Natural killer cell (primary cell): ENCODE measurements at regions not wholly inside any gene's neighbourhood (a gene's known extent, or its start where the extent isn't known, plus 50 kb on each side); places are given as distances from the start of the nearest gene placed in this dataset.

Source experiments
- ATAC-seq, 3 donors: fragments of 150-1000 bp in 2 of 3; fragments of 200-7000 bp in 1 of 3; cut with Tn5 transposase; 1 replicate in 1 of 3; 2 replicates in 2 of 3; pipeline ENCODE4 v1.10.0; 2021; ENCODE audit warnings: mild to moderate bottlenecking in 2 of 3, moderate library complexity in 2 of 3
- DNase-seq, 2 donors: peaks; one replicate each; pipeline versions ENCODE4 v3.0.0 to v3.0.0-alpha.2; 2013 to 2021; ENCODE audit warnings: mixed read lengths in 1 of 2
- H3K27ac ChIP-seq: one replicate; pipeline ENCODE4 v1.5.1; 2013; ENCODE audit warnings: mild to moderate bottlenecking, low read length
- H3K27me3 ChIP-seq: one replicate; pipeline ENCODE4 v1.6.1; 2013; ENCODE audit warnings: low read length; ENCODE audit not compliant: control insufficient read depth, insufficient read depth
- H3K36me3 ChIP-seq: one replicate; pipeline ENCODE4 v1.6.1; 2013; ENCODE audit warnings: low read length; ENCODE audit not compliant: control insufficient read depth, insufficient read depth
- H3K4me1 ChIP-seq: one replicate; pipeline ENCODE4 v1.6.1; 2013; ENCODE audit warnings: low read length; ENCODE audit not compliant: control insufficient read depth, insufficient read depth
- H3K4me3 ChIP-seq: one replicate; pipeline ENCODE4 v1.5.1; 2013; ENCODE audit warnings: low read length
- H3K9me3 ChIP-seq: one replicate; pipeline ENCODE4 v1.6.1; 2013; ENCODE audit warnings: low read length; ENCODE audit not compliant: control insufficient read depth, insufficient read depth
- H3K27ac Mint-ChIP-seq, 2 donors: one replicate each; pipeline ENCODE4 v1.8.0; 2022; ENCODE audit warnings: mild to moderate bottlenecking in 2 of 2, mixed read lengths in 2 of 2, moderate library complexity in 1 of 2
- H3K27me3 Mint-ChIP-seq, 2 donors: one replicate each; pipeline ENCODE4 v1.8.0; 2022; ENCODE audit warnings: low read depth in 2 of 2, mixed read lengths in 2 of 2
- H3K36me3 Mint-ChIP-seq: one replicate; pipeline ENCODE4 v1.8.0; 2022; ENCODE audit warnings: mixed read lengths
- H3K4me1 Mint-ChIP-seq, 2 donors: one replicate each; pipeline ENCODE4 v1.8.0; 2022; ENCODE audit warnings: mixed read lengths in 2 of 2
- H3K4me3 Mint-ChIP-seq: one replicate; pipeline ENCODE4 v1.8.0; 2022; ENCODE audit warnings: mild to moderate bottlenecking, moderate library complexity, mixed read lengths
- H3K9me3 Mint-ChIP-seq, 2 donors: one replicate each; pipeline ENCODE4 v1.8.0; 2022; ENCODE audit warnings: mixed read lengths in 2 of 2
- CTCF ChIP-seq: fragments of 200-600 bp; IDR thresholded peaks from one replicate; pipeline ENCODE4 v1.8.0; 2022; ENCODE audit warnings: antibody characterized with exemption
- WGBS: methylation state at CpG from one replicate; pipeline ENCODE4 v1.1.7; 2013; ENCODE audit warnings: missing lambda C conversion rate; ENCODE audit not compliant: insufficient coverage; 5-methylcytosine and 5-hydroxymethylcytosine counted together
- intact Hi-C: fragments of 100-400 bp; cut with micrococcal nuclease; formaldehyde crosslinking; loops from one replicate; pipeline ENCODE4 v1.14.2; 2022

- H3K36me3 Mint-ChIP-seq, result no peaks in the 10 kb centered on the region
Measured at GRCh38 chr12:108418164-108418890, 79.2 kb upstream of the CMKLR1 start.

GRCh38 chr12:108414021-108414420 lies 74.9 kb upstream of the CMKLR1 start:
- H3K9me3 Mint-ChIP-seq, result peaks cover 2 to 5% of the 10 kb centered on the region in 2 donors
- no peak for TF ChIP-seq CTCF
- H3K27ac Mint-ChIP-seq, result no peak overlapping the region
- intact Hi-C loops, result no loop called here
- H3K9me3 ChIP-seq, result no peaks in the 10 kb centered on the region
- no peaks in the 10 kb centered on the region for H3K36me3 ChIP-seq
- DNase-seq, result no peak
- H3K4me1 Mint-ChIP-seq, result peaks cover 5 to 6% of the 10 kb centered on the region in 2 donors
- no peaks in the 10 kb centered on the region for H3K4me1 ChIP-seq
- peaks cover 9 to 13% of the 10 kb centered on the region in 2 donors for H3K27me3 Mint-ChIP-seq
- no peak overlapping the region for H3K27ac ChIP-seq
- no peaks in the 10 kb centered on the region for H3K36me3 Mint-ChIP-seq
- no peak for ATAC-seq
- no peak overlapping the region for H3K4me3 ChIP-seq
- H3K27me3 ChIP-seq, result no peaks in the 10 kb centered on the region
- 85% methylated on average over 6 of the region's 6 CpGs for WGBS
- no peak overlapping the region for H3K4me3 Mint-ChIP-seq

More at GRCh38 chr12:108418164-108418890, 79.2 kb upstream of the CMKLR1 start:
- Histone ChIP-seq H3K27me3 (no peaks in the 10 kb centered on the region), H3K4me1 (no peaks in the 10 kb centered on the region), H3K27ac (no peak overlapping the region), H3K9me3 (no peaks in the 10 kb centered on the region), H3K36me3 (no peaks in the 10 kb centered on the region), H3K4me3 (no peak overlapping the region)
- peaks cover 0 to 8% of the 10 kb centered on the region in 2 donors for H3K27me3 Mint-ChIP-seq
- H3K4me3 Mint-ChIP-seq, result no peak overlapping the region
- peaks cover 2 to 5% of the 10 kb centered on the region in 2 donors for H3K9me3 Mint-ChIP-seq
- H3K4me1 Mint-ChIP-seq, result peaks cover under 1 to 6% of the 10 kb centered on the region in 2 donors
- no peak overlapping the region for H3K27ac Mint-ChIP-seq
- intact Hi-C loops, result no loop called here
- no peak for TF ChIP-seq CTCF
- DNase-seq (no peak), ATAC-seq (no peak)
- 96% methylated on average over 2 of the region's 2 CpGs for WGBS

DNA sequence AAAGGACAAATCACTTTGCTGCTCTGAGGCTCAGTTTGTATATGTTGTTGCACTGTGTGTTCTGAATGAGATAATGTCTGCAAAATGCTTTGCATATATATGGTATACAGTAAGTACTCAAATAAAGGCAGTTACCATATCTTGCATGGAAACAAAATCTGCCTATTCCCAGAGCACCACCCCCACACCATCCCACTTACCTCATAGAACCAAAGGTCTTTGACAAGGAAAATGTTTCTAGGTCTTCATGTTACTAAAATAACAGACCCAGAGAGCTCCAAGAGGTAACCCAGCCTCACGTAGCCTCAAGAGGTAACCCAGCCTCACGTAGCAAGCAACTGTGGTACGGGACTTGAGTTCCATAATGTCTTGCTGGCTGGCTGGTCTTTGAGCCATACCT lies 71.6 kb upstream of the CMKLR1 start:
- no peak for TF ChIP-seq CTCF
- intact Hi-C loops, result no loop called here
- no peaks in the 10 kb centered on the region for H3K4me1 ChIP-seq
- H3K36me3 Mint-ChIP-seq, result peaks cover 8% of the 10 kb centered on the region
- no peaks in the 10 kb centered on the region for H3K27me3 ChIP-seq
- H3K27ac Mint-ChIP-seq, result no peak overlapping the region
- no peak overlapping the region for H3K27ac ChIP-seq
- WGBS, result 87% methylated on average over 3 of the region's 3 CpGs
- peaks cover 11 to 14% of the 10 kb centered on the region in 2 donors for H3K27me3 Mint-ChIP-seq
- no peak overlapping the region for H3K4me3 ChIP-seq
- H3K36me3 ChIP-seq, result no peaks in the 10 kb centered on the region
- peaks cover 5 to 6% of the 10 kb centered on the region in 2 donors for H3K4me1 Mint-ChIP-seq
- DNase-seq (no peak), ATAC-seq (no peak)
- peaks cover 2 to 6% of the 10 kb centered on the region in 2 donors for H3K9me3 Mint-ChIP-seq
- no peak overlapping the region for H3K4me3 Mint-ChIP-seq
- no peaks in the 10 kb centered on the region for H3K9me3 ChIP-seq

- Mint-ChIP-seq H3K4me1 (peaks cover 5 to 6% of the 10 kb centered on the region in 2 donors), H3K27me3 (peaks cover 10 to 17% of the 10 kb centered on the region in 2 donors), H3K4me3 (no peak overlapping the region), H3K36me3 (peaks cover 12% of the 10 kb centered on the region), H3K9me3 (peaks cover 2 to 9% of the 10 kb centered on the region in 2 donors), H3K27ac (no peak overlapping the region)
- no peak overlapping the region for H3K4me3 ChIP-seq
- H3K9me3 ChIP-seq, result no peaks in the 10 kb centered on the region
- H3K4me1 ChIP-seq, result no peaks in the 10 kb centered on the region
- no peak overlapping the region for H3K27ac ChIP-seq
- ATAC-seq (no peak), DNase-seq (no peak)
- TF ChIP-seq CTCF, result no peak
- H3K27me3 ChIP-seq, result no peaks in the 10 kb centered on the region
- 75% methylated on average over 3 of the region's 3 CpGs for WGBS
- no peaks in the 10 kb centered on the region for H3K36me3 ChIP-seq
- intact Hi-C loops, result no loop called here
Measured at GRCh38 chr12:108409481-108409880, 70.4 kb upstream of the CMKLR1 start.
